ENCODE measurements at regions not wholly inside any gene's neighbourhood (a gene's known extent, or its start where the extent isn't known, plus 50 kb on each side); places are given as distances from the start of the nearest gene placed in this dataset.

DNA sequence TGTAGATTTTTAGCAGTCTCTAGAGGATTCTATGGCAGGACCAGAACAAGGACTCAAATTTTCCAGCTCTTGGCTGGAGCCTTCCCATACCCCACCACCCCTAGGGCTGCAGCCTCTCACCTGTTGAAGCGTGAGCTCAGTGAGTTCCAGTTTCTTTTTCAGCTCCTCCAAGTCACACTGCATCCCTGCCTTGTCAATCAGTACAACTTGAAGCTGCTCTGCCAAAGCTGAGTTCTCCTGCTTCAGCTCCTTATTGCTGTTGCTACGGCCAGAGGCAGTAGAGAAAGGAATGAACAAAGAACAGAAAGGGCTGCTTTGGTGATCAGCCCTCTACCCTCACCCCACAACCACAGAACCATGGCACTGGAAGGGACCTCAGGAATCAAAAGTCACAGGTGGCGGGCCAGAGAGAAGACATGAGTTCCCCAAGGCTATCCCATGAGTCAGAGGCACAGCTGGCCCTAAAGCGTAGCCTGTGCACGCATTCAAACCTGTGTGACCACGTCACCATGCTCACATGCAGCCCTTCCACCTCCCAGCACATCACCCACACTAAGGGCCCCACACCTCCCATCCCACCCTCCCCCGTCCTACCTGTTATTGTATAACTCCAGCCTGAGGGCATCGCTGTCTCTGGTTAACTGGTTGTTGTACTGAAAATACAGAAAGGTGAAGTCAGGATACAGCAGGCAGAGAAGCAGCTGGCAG lies 83.3 kb upstream of the C2CD4B start:
- no peaks in the 10 kb centered on the region for H3K4me1 ChIP-seq (ENCODE audit: insufficient read depth, low read length, poor library complexity, severe bottlenecking)
- no peak overlapping the region for H3K4me2 ChIP-seq (ENCODE audit: low read length)
- intact Hi-C loops (cut with micrococcal nuclease; ENCODE audit: unreplicated experiment): no loop called here
- H3K9me2 ChIP-seq (ENCODE audit: insufficient read depth, low read length): no peaks in the 10 kb centered on the region
- no peak for DNase-seq (ENCODE audit: low spot score)
- ChIA-PET POLR2A (interaction anchor here (0.7 kb wide), 1 partner anchor 16 kb away, joined by 3 read pairs; no protein-coding TSS in a partner anchor), CTCF (ENCODE audit: unreplicated experiment) (interaction anchor here (0.5 kb wide), 1 partner anchor 168 kb away, joined by 3 read pairs; no protein-coding TSS in a partner anchor)
- H2AFZ ChIP-seq (ENCODE audit: low read length): no peak overlapping the region
- no peak overlapping the region for H3K4me3 ChIP-seq (ENCODE audit: low read depth, low read length, poor library complexity, severe bottlenecking)
- TF ChIP-seq CTCF (conservative IDR thresholded peaks at IDR 0.05; ENCODE audit: low read length) (no peak), EZH2phosphoT487 (IDR thresholded peaks at IDR 0.05; ENCODE audit: borderline replicate concordance, low read depth, low read length) (no peak)
- H3K36me3 ChIP-seq (ENCODE audit: insufficient read depth, low read length): no peaks in the 10 kb centered on the region
- no peaks in the 10 kb centered on the region for H3K79me2 ChIP-seq (ENCODE audit: insufficient read depth, low read depth, low read length)
- H4K20me1 ChIP-seq (ENCODE audit: insufficient read depth, low read length): no peaks in the 10 kb centered on the region
- H3K27ac ChIP-seq (ENCODE audit: low read depth, low read length, poor library complexity, severe bottlenecking): no peak overlapping the region
- no TSS peak for BruUV-seq (replicated peaks)
- no peaks in the 10 kb centered on the region for H3K9me3 ChIP-seq (ENCODE audit: low read length)

DNA sequence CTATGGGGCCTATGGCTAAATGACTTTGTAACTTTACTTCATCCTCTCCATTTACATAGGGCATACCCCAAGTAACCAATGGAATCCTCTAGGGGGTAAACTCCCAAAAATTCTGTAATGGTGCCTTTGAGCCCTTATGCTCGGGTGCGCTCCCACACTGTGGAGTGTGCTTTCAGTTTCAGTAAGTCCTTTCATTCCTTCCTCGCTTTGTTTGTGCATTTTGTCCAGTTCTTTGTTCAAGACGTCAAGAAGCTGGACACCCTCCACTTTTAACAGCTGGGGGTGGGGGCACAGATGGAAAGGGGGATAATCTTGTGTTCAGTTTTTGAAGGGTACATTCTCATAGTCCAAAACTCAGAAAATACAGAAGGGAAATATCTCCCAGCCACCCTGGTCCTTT lies 84.4 kb upstream of the C2CD4B start:
- Histone ChIP-seq H3K36me3 (ENCODE audit: insufficient read depth, low read length) (no peaks in the 10 kb centered on the region), H3K9me3 (ENCODE audit: low read length) (no peaks in the 10 kb centered on the region), H3K79me2 (ENCODE audit: insufficient read depth, low read depth, low read length) (no peaks in the 10 kb centered on the region), H4K20me1 (ENCODE audit: insufficient read depth, low read length) (no peaks in the 10 kb centered on the region), H3K27ac (ENCODE audit: low read depth, low read length, poor library complexity, severe bottlenecking) (no peak overlapping the region), H3K9me2 (ENCODE audit: insufficient read depth, low read length) (no peaks in the 10 kb centered on the region), H2AFZ (ENCODE audit: low read length) (no peak overlapping the region), H3K4me2 (ENCODE audit: low read length) (no peak overlapping the region), H3K4me1 (ENCODE audit: insufficient read depth, low read length, poor library complexity, severe bottlenecking) (no peaks in the 10 kb centered on the region), H3K4me3 (ENCODE audit: low read depth, low read length, poor library complexity, severe bottlenecking) (no peak overlapping the region)
- no peak for TF ChIP-seq EZH2phosphoT487 (IDR thresholded peaks at IDR 0.05; ENCODE audit: borderline replicate concordance, low read depth, low read length)
- no peak for TF ChIP-seq CTCF (conservative IDR thresholded peaks at IDR 0.05; ENCODE audit: low read length)
- intact Hi-C loops (cut with micrococcal nuclease; ENCODE audit: unreplicated experiment): no loop called here
- ChIA-PET POLR2A (interaction anchor here (0.5 kb wide), 1 partner anchor 124 kb away, joined by 8 read pairs; no protein-coding TSS in a partner anchor), CTCF (ENCODE audit: unreplicated experiment) (no interaction called here)
- no TSS peak for BruUV-seq (replicated peaks)
- DNase-seq (ENCODE audit: low spot score): no peak

GRCh38 chr15:62250186-62250585 lies 85.1 kb upstream of the C2CD4B start:
- no peak overlapping the region for H3K4me3 ChIP-seq (ENCODE audit: low read depth, low read length, poor library complexity, severe bottlenecking)
- H3K79me2 ChIP-seq (ENCODE audit: insufficient read depth, low read depth, low read length): no peaks in the 10 kb centered on the region
- no peak overlapping the region for H3K4me2 ChIP-seq (ENCODE audit: low read length)
- BruUV-seq (replicated peaks): no TSS peak
- H3K36me3 ChIP-seq (ENCODE audit: insufficient read depth, low read length): no peaks in the 10 kb centered on the region
- TF ChIP-seq CTCF (conservative IDR thresholded peaks at IDR 0.05; ENCODE audit: low read length) (no peak), EZH2phosphoT487 (IDR thresholded peaks at IDR 0.05; ENCODE audit: borderline replicate concordance, low read depth, low read length) (no peak)
- DNase-seq (ENCODE audit: low spot score): no peak
- no peaks in the 10 kb centered on the region for H4K20me1 ChIP-seq (ENCODE audit: insufficient read depth, low read length)
- intact Hi-C loops (cut with micrococcal nuclease; ENCODE audit: unreplicated experiment): loop anchor here (10.0 kb wide), 1 partner anchor 375 kb away; no protein-coding TSS in a partner anchor
- H3K27ac ChIP-seq (ENCODE audit: low read depth, low read length, poor library complexity, severe bottlenecking): no peak overlapping the region
- H2AFZ ChIP-seq (ENCODE audit: low read length): no peak overlapping the region
- POLR2A ChIA-PET: no interaction called here
- no peaks in the 10 kb centered on the region for H3K9me3 ChIP-seq (ENCODE audit: low read length)
- CTCF ChIA-PET (ENCODE audit: unreplicated experiment): no interaction called here
- no peaks in the 10 kb centered on the region for H3K4me1 ChIP-seq (ENCODE audit: insufficient read depth, low read length, poor library complexity, severe bottlenecking)
- no peaks in the 10 kb centered on the region for H3K9me2 ChIP-seq (ENCODE audit: insufficient read depth, low read length)
